Hepatocyte (in vitro differentiated cells): ENCODE measurements at regions not wholly inside any gene's neighbourhood (a gene's known extent, or its start where the extent isn't known, plus 50 kb on each side); places are given as distances from the start of the nearest gene placed in this dataset.

Experiments used
- EZH2 ChIP-seq: fragments of 200-600 bp; sonication (generic); IDR thresholded peaks from 2 replicates; pipeline ENCODE4 v1.6.1; 2016; ENCODE audit warnings: antibody characterized with exemption, mild to moderate bottlenecking, borderline replicate concordance
- TF ChIP-seq, protein P1 (sequence below): fragments of 200-600 bp; sonication (generic); IDR thresholded peaks from 2 replicates; pipeline ENCODE4 v1.5.1; 2016; ENCODE audit warnings: antibody characterized with exemption, mild to moderate bottlenecking; ENCODE audit not compliant: poor library complexity

DNA sequence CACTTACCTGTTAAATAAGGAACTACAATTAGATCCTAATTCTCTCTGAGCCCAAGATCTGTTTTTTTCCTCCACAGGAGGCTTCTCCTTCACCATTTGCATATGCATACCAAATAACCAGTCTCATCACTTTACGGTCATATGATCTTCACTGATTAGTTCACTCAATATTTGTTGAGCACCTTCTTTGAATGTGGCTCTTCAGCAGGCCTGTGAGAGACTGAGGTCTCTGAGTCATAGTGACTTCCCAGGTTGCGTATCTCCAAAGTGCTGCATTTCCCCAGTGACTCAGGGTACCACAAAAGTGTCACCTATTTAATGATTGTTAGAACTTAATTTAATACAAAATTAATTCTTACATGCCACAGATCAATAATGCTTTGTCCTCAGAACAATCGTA is 108.8 kb upstream of the TRIB2 start:
- TF ChIP-seq, protein P1, sequence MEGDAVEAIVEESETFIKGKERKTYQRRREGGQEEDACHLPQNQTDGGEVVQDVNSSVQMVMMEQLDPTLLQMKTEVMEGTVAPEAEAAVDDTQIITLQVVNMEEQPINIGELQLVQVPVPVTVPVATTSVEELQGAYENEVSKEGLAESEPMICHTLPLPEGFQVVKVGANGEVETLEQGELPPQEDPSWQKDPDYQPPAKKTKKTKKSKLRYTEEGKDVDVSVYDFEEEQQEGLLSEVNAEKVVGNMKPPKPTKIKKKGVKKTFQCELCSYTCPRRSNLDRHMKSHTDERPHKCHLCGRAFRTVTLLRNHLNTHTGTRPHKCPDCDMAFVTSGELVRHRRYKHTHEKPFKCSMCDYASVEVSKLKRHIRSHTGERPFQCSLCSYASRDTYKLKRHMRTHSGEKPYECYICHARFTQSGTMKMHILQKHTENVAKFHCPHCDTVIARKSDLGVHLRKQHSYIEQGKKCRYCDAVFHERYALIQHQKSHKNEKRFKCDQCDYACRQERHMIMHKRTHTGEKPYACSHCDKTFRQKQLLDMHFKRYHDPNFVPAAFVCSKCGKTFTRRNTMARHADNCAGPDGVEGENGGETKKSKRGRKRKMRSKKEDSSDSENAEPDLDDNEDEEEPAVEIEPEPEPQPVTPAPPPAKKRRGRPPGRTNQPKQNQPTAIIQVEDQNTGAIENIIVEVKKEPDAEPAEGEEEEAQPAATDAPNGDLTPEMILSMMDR, result no peak
- TF ChIP-seq EZH2, result no peak
